A673 (cell line): ENCODE measurements at regions not wholly inside any gene's neighbourhood (a gene's known extent, or its start where the extent isn't known, plus 50 kb on each side); places are given as distances from the start of the nearest gene placed in this dataset.

Experiments
- BruUV-seq: library from RNA; stranded (reverse); fragments of 400-500 nt; replicated peaks from 2 replicates; lab custom pipeline; 2021; lab: Mats Ljungman, UMichigan
- CTCF ChIA-PET: fragments of 300-600 bp; sonication (Branson Sonifier 250); formaldehyde crosslinking; loops from one replicate; lab custom pipeline; 2022; ENCODE audit warnings: antibody characterized with exemption; lab: Charles Lee
- POLR2A ChIA-PET: fragments of 300-600 bp; sonication (Branson Sonifier 250); formaldehyde crosslinking; loops from one replicate; lab custom pipeline; 2022; ENCODE audit warnings: antibody characterized with exemption; ENCODE audit not compliant: low non-redundant PET; lab: Charles Lee
- DNase-seq: peaks from one replicate; pipeline ENCODE4 v3.0.0-alpha.2; 2015; ENCODE audit warnings: low spot score
- H3K27ac ChIP-seq: fragments of 200-600 bp; sonication (generic); 2 replicates; pipeline ENCODE4 v1.5.1; 2016; ENCODE audit warnings: mixed run types, low read depth, mild to moderate bottlenecking, mixed read lengths, antibody characterized with exemption, low read length; ENCODE audit not compliant: poor library complexity, severe bottlenecking
- H3K27me3 ChIP-seq: fragments of 200-600 bp; sonication (generic); replicated peaks from 2 replicates; pipeline ENCODE4 v1.6.1; 2017; ENCODE audit warnings: mixed run types, low read depth, mild to moderate bottlenecking, mixed read lengths, antibody characterized with exemption, low read length; ENCODE audit not compliant: insufficient read depth, poor library complexity
- H3K36me3 ChIP-seq: fragments of 200-600 bp; sonication (generic); 2 replicates; pipeline ENCODE4 v1.6.1; 2016; ENCODE audit warnings: mixed run types, mild to moderate bottlenecking, mixed read lengths, antibody characterized with exemption, low read length; ENCODE audit not compliant: insufficient read depth, poor library complexity, severe bottlenecking
- H3K4me1 ChIP-seq: fragments of 200-600 bp; sonication (generic); 2 replicates; pipeline ENCODE4 v1.6.1; 2017; ENCODE audit warnings: mixed run types, mild to moderate bottlenecking, mixed read lengths, antibody characterized with exemption, low read length; ENCODE audit not compliant: insufficient read depth, poor library complexity, severe bottlenecking
- H3K4me3 ChIP-seq: fragments of 200-600 bp; sonication (generic); 2 replicates; pipeline ENCODE4 v1.5.1; 2016; ENCODE audit warnings: low read depth, mixed run types, mild to moderate bottlenecking, mixed read lengths, low read length; ENCODE audit not compliant: poor library complexity, severe bottlenecking
- H3K9me3 ChIP-seq: fragments of 200-600 bp; sonication (generic); 2 replicates; pipeline ENCODE4 v1.6.1; 2016; ENCODE audit warnings: mixed run types, low read depth, mild to moderate bottlenecking, mixed read lengths, antibody characterized with exemption, low read length; ENCODE audit not compliant: poor library complexity, severe bottlenecking
- EZH2 ChIP-seq: fragments of 200-600 bp; sonication (generic); IDR thresholded peaks from 2 replicates; pipeline ENCODE4 v1.6.1; 2017; ENCODE audit warnings: borderline replicate concordance, low read depth, mild to moderate bottlenecking, mixed read lengths, antibody characterized with exemption, low read length; ENCODE audit not compliant: poor library complexity, severe bottlenecking
- intact Hi-C: fragments of 100-400 bp; cut with micrococcal nuclease; formaldehyde crosslinking; loops from one replicate; pipeline ENCODE4 v1.10.0; 2022; ENCODE audit not compliant: unreplicated experiment
- TF ChIP-seq, protein P1 (sequence below): fragments of 300-800, 200-600 bp; sonication (generic); conservative IDR thresholded peaks from 2 replicates; pipeline ENCODE4 v1.5.1; 2017; ENCODE audit warnings: low read depth, mild to moderate bottlenecking, antibody characterized with exemption, low read length, moderate library complexity, mixed read lengths

DNA sequence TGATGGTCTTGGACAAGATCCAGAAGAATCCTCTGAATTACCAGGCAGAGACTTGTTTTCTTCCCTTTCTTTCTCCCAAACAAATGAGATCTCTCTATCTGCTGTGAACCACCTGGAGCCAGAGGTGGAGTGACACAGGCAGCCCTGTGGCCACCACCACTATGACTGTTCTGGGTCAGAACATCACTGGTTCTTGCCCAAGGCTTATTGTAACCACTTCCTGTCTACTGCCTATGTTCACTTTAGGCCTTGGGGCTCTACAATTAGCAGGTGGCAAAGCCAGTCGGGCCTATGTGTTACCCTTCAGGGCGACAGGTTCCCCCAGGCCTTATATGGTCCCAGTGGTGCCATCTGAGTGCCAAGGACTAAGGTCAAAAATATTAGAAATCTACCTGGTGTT lies 161.2 kb downstream of the GLUD2 start:
- POLR2A ChIA-PET = no interaction called here

DNA sequence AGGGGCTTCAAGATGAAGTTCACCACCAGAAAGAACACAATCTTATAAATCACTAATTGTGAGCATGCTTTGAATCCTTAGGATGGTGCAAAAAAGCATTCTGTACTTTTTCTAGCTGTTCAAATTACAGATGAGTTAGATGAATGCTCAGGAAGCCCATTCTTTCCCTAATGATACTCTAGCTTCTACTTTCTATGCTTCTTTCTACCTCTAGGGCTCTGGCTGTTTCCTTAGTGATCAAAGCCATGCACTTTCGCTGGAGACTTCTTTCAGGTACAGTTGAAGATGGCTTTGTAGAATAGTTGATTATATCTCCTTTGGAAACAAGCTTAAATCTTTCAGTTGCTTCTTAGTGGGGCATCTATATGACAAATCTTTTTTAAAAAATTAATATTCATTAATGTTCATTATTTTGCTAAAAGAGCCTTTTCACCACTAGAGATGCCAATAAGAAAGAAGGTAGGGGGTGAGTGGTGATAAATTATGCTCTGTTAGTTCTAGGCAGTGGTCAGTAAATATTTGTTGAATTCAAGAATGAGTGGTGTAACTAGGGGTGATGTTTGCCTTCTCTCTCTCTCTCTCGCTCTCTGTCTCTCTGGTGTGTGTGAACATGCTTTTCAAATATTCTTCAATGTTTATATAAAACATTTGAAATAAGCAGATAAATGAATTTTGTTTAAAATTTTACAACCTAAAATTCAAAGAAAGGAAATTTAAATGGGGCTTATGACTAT lies 169.4 kb downstream of the GLUD2 start:
- POLR2A ChIA-PET = no interaction called here
- CTCF ChIA-PET = no interaction called here
- Histone ChIP-seq H3K4me3 (no peak overlapping the region), H3K9me3 (no peaks in the 10 kb centered on the region), H3K27me3 (no peaks in the 10 kb centered on the region), H3K4me1 (no peaks in the 10 kb centered on the region), H3K27ac (no peak overlapping the region), H3K36me3 (no peaks in the 10 kb centered on the region)
- intact Hi-C loops = no loop called here
- no TSS peak for BruUV-seq
- TF ChIP-seq, protein P1, sequence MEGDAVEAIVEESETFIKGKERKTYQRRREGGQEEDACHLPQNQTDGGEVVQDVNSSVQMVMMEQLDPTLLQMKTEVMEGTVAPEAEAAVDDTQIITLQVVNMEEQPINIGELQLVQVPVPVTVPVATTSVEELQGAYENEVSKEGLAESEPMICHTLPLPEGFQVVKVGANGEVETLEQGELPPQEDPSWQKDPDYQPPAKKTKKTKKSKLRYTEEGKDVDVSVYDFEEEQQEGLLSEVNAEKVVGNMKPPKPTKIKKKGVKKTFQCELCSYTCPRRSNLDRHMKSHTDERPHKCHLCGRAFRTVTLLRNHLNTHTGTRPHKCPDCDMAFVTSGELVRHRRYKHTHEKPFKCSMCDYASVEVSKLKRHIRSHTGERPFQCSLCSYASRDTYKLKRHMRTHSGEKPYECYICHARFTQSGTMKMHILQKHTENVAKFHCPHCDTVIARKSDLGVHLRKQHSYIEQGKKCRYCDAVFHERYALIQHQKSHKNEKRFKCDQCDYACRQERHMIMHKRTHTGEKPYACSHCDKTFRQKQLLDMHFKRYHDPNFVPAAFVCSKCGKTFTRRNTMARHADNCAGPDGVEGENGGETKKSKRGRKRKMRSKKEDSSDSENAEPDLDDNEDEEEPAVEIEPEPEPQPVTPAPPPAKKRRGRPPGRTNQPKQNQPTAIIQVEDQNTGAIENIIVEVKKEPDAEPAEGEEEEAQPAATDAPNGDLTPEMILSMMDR = no peak
- no peak for DNase-seq

More for the DNA sequence above, 161.2 kb downstream of the GLUD2 start:
- TF ChIP-seq EZH2 = no peak
- TF ChIP-seq, protein P1 = no peak
- Histone ChIP-seq H3K9me3 (no peaks in the 10 kb centered on the region), H3K27me3 (no peaks in the 10 kb centered on the region), H3K36me3 (no peaks in the 10 kb centered on the region), H3K27ac (no peak overlapping the region), H3K4me3 (no peak overlapping the region), H3K4me1 (no peaks in the 10 kb centered on the region)
- no TSS peak for BruUV-seq
- DNase-seq = no peak
- intact Hi-C loops = no loop called here
- CTCF ChIA-PET = no interaction called here

DNA sequence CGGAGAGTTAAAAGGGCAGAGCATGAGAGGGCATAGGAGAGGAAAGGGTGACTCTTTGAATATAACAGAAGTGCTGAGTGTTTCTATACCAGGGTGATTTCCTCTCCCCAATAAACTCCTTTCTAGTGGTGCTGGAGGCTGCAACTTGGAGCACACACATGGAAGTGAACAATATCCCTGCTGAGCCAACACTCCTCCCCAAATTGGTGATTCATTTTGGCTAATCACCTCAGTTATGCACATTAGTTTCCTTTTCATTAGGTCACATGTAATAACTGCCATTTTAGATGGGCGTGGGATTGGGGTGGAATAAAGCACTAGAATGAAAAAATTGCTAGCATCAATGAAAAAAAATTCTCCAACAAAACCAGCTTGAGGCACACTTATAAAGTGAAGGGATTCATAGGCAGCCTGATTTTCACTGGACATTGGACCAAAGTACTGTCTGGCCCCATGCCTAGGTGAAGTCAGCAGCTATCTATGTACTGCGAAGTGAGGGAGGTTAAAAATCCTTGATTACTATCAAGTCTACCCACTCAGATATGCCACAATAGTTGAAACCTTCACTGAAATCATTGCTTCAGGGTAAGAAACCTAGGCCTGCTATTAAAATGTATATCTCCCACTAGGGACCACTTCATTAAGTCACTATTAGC lies 174.0 kb downstream of the GLUD2 start:
- Histone ChIP-seq H3K9me3 (no peaks in the 10 kb centered on the region), H3K27me3 (no peaks in the 10 kb centered on the region), H3K36me3 (no peaks in the 10 kb centered on the region), H3K27ac (no peak overlapping the region), H3K4me3 (no peak overlapping the region), H3K4me1 (no peaks in the 10 kb centered on the region)
- intact Hi-C loops = no loop called here
- CTCF ChIA-PET = no interaction called here
- POLR2A ChIA-PET = no interaction called here
- no TSS peak for BruUV-seq
- DNase-seq = no peak
- TF ChIP-seq, protein P1 = no peak
- TF ChIP-seq EZH2 = no peak
